ENCODE measurements at regions not wholly inside any gene's neighbourhood (a gene's known extent, or its start where the extent isn't known, plus 50 kb on each side); places are given as distances from the start of the nearest gene placed in this dataset.

DNA sequence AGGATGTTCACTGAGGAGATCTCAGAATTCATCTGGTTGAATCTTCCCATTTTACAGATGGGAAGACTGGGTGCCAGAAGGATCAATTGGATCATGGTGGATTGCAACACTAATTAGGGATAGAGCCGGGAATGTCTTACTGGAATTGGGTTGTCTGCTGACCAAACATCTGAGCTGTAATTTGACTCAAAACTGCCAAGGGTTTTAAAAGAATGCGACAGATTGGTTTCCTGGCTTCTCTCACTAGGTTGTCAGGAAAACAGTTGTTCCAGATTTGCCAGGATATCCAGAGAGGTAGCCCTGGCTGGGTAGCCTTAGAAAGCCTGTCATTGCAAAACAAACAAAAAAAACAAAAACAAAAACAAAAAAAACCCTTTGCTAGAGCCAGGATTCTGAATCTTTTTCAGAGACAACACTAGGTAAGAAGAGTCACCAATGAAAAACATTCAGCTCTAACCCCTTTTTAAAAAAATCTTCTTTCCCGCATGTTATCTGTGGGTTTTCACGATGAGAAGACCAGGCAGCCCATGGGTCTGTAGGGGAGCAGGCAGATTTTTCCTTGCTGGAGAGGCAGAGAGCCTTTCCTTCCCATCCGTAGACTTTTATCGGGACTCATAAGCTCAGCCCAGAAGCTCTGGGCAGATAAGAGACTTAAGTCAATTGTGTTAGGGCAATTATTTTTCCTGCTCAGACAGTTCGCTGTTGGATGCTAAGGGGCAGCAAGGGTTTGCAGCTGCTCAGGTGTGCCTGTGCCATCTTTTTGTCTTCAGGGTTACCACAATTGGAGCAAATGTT, 418.9 kb downstream of the PRDM2 start:
- no peak for FAIRE-seq
- POLR2A ChIA-PET = no interaction called here
- CTCF ChIA-PET (ENCODE audit: low intra/inter-chr PET ratio, low total read pairs) = no interaction called here
- ATAC-seq = no peak
- Histone ChIP-seq H3K36me3 (replicated peaks in 1 of 2; ENCODE audit: control insufficient read depth in 1 of 2, insufficient read depth in 2 of 2, low read length in 2 of 2) (no peaks in the 10 kb centered on the region), H3K4me2 (ENCODE audit: low read depth, low read length) (no peak overlapping the region), H3K4me3 (replicated peaks in 1 of 3; ENCODE audit: insufficient read depth in 1 of 3, low read depth in 2 of 3, low read length in 3 of 3) (no peak overlapping the region), H4K20me1 (ENCODE audit: insufficient read depth, low read length) (no peaks in the 10 kb centered on the region), H2AFZ (ENCODE audit: low read length) (no peak overlapping the region), H3K4me1 (ENCODE audit: insufficient read depth, low read length) (no peaks in the 10 kb centered on the region), H3K9ac (ENCODE audit: insufficient read depth, low read depth, low read length) (no peak overlapping the region), H3K27ac (ENCODE audit: extremely low read length, insufficient read depth, low read length) (no peak overlapping the region), H3K27me3 (ENCODE audit: control insufficient read depth in 1 of 2, insufficient read depth in 2 of 2, low read length in 2 of 2) (peaks cover 0 to 6% of the 10 kb centered on the region in 2 experiments; a peak in 1 of 5 replicates), H3K9me3 (ENCODE audit: low read length) (no peaks in the 10 kb centered on the region), H3K79me2 (ENCODE audit: insufficient read depth, low read length) (no peaks in the 10 kb centered on the region)
- in situ Hi-C loops (cut with HindIII; ENCODE audit: extremely low pct_ligation_motif_present, low pct_unique_long_range_greater_than_20kb) (no loop called here), intact Hi-C loops (cut with micrococcal nuclease; ENCODE audit: unreplicated experiment) (no loop called here)
- BruUV-seq (replicated peaks) = no TSS peak
- WGBS (ENCODE audit: low lambda C conversion rate) = 20% methylated on average over 6 of the region's 7 CpGs
- DNase-seq (ENCODE audit: low spot score) = no peak
- TF ChIP-seq, protein P1, sequence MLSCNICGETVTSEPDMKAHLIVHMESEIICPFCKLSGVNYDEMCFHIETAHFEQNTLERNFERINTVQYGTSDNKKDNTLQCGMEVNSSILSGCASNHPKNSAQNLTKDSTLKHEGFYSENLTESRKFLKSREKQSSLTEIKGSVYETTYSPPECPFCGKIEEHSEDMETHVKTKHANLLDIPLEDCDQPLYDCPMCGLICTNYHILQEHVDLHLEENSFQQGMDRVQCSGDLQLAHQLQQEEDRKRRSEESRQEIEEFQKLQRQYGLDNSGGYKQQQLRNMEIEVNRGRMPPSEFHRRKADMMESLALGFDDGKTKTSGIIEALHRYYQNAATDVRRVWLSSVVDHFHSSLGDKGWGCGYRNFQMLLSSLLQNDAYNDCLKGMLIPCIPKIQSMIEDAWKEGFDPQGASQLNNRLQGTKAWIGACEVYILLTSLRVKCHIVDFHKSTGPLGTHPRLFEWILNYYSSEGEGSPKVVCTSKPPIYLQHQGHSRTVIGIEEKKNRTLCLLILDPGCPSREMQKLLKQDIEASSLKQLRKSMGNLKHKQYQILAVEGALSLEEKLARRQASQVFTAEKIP (CRISPR knock-in tag; IDR thresholded peaks at IDR 0.05; ENCODE audit: borderline replicate concordance) = no peak
- TF ChIP-seq, protein P2, sequence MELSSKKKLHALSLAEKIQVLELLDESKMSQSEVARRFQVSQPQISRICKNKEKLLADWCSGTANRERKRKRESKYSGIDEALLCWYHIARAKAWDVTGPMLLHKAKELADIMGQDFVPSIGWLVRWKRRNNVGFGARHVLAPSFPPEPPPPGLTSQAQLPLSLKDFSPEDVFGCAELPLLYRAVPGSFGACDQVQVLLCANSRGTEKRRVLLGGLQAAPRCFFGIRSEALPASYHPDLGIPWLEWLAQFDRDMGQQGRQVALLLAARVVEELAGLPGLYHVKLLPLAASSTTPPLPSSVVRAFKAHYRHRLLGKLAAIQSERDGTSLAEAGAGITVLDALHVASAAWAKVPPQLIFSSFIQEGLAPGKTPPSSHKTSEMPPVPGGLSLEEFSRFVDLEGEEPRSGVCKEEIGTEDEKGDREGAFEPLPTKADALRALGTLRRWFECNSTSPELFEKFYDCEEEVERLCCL (CRISPR knock-in tag; IDR thresholded peaks at IDR 0.05; ENCODE audit: borderline replicate concordance) = no peak
- no peak for TF ChIP-seq TOPORS (CRISPR knock-in tag; IDR thresholded peaks at IDR 0.05)
- TF ChIP-seq BHLHE40 (IDR thresholded peaks at IDR 0.05; ENCODE audit: low read length) = no peak
- TF ChIP-seq, protein P3, sequence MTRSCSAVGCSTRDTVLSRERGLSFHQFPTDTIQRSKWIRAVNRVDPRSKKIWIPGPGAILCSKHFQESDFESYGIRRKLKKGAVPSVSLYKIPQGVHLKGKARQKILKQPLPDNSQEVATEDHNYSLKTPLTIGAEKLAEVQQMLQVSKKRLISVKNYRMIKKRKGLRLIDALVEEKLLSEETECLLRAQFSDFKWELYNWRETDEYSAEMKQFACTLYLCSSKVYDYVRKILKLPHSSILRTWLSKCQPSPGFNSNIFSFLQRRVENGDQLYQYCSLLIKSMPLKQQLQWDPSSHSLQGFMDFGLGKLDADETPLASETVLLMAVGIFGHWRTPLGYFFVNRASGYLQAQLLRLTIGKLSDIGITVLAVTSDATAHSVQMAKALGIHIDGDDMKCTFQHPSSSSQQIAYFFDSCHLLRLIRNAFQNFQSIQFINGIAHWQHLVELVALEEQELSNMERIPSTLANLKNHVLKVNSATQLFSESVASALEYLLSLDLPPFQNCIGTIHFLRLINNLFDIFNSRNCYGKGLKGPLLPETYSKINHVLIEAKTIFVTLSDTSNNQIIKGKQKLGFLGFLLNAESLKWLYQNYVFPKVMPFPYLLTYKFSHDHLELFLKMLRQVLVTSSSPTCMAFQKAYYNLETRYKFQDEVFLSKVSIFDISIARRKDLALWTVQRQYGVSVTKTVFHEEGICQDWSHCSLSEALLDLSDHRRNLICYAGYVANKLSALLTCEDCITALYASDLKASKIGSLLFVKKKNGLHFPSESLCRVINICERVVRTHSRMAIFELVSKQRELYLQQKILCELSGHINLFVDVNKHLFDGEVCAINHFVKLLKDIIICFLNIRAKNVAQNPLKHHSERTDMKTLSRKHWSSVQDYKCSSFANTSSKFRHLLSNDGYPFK (CRISPR knock-in tag; IDR thresholded peaks at IDR 0.05; ENCODE audit: borderline replicate concordance) = no peak
